ENCODE measurements at regions not wholly inside any gene's neighbourhood (a gene's known extent, or its start where the extent isn't known, plus 50 kb on each side); places are given as distances from the start of the nearest gene placed in this dataset.

DNA sequence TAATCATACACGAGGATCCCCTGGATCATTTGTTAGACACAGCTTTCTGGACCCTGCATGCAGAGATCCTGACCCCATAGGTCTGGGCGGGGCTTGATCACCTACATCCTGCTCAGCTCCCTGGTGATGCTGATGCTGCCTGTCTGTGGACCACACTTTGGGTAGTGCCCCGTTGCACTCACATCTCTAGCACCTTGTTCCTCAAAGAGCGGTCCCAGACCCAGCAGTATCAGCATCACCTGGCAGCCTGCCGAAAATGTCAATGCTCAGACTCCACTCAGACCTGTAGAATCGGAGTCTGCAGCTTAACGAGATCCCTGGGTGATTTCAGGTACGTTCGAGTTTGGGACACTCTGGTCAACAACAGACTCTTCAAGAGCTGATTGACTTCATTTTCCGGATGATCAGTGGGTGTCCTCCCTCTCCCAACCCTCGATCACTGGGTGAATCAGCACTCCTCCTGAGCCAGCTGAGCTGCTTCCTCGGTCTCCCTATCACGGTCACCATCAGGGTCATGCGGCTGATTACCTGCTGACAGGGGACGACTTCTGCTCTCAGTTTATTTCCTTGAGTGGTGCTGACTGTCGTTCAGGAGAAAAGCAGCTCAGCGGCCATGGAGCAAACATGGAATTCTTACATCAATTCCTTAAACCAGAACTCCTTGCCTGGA, 150.6 kb upstream of the RAB12 start:
- no peak for DNase-seq

DNA sequence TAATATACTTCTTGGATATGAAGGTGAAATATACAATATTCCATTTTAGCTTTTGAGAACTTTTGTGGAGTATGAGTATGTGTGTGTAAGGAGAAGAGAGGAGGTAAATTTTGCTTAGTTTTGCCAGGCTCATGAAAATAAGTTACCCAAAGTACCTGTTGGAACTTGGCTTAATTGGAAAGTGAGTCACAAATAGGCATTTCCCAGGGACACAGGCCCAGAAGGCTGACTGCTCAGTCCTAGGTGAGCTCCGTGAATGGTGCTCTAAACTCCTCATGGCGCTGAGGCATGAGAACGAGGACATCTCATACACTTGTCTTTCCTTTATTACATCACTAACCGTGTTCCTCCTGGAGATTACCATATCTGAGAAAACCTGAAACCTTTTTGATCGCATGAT, 148.5 kb upstream of the RAB12 start:
- DNase-seq = no peak

- no peak for DNase-seq
Measured at GRCh38 chr18:8461544-8461943, 147.7 kb upstream of the RAB12 start.

DNA sequence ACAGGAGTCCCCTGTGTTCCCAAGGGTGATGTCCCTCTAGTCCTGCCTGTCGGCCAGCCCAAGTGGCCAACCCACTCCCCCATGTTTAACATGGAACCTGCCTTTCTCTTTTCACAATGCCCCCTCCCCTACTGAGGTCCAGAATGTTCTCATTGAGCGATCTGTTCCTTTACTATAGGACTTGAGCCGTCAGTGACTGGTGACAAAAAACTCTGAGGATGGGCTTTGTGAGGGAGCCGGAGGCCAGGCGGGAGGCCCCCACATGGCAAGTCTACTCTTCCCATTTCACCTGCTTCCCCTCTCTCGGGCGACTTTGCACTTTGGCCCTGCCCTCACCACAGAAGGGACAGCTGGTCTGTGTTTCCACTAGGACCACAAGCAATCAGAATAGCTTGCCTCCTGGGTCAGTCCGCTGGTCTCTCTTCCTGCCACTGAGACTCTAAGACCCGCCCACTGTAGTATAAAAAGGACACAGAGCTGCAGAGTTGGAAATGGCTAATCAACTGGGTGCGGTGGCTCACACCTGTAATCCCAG, 146.5 kb upstream of the RAB12 start:
- no peak for DNase-seq

DNA sequence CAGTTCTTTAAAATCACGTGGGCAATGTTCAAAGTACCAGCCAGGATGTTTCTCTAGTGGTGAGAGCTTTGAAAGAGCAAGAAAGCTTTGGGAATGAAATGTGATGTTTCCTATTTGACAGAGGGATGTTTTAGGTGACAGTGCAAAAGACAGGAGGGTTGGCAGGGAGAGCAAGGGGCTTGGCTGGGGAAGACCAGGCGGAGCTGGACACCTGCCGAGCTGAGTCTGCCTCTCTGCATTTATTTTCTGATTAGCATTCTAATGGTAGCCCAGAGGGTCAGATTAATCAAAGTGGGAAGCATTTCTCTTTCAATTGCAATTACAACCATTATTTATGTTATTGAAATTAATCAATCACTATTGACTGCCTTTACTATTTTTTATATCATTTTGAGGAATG, 145.4 kb upstream of the RAB12 start:
- DNase-seq = no peak

DNA sequence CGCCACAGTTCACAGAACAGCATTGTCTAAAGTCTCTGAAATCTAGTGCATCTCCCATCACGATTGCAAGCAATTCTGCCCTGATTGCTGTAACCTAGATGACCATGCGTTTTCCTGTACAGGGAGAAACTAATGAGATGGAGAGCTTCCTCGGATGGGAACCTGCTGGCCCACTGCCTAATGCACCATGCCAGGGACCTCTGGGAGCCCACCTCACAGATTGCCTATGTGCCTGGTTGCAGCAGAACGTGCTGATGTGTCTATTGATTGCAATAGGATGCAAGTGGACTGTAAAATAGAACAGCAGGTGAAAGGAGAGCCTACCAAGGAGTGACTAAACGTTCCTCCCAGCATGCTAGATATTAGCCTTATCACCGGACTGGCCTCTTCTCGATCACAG, 141.0 kb upstream of the RAB12 start:
- DNase-seq = no peak

- DNase-seq = peak in 1 of 56 donors; percentile 54
Measured at GRCh38 chr18:8468921-8469335, 140.3 kb upstream of the RAB12 start.

DNA sequence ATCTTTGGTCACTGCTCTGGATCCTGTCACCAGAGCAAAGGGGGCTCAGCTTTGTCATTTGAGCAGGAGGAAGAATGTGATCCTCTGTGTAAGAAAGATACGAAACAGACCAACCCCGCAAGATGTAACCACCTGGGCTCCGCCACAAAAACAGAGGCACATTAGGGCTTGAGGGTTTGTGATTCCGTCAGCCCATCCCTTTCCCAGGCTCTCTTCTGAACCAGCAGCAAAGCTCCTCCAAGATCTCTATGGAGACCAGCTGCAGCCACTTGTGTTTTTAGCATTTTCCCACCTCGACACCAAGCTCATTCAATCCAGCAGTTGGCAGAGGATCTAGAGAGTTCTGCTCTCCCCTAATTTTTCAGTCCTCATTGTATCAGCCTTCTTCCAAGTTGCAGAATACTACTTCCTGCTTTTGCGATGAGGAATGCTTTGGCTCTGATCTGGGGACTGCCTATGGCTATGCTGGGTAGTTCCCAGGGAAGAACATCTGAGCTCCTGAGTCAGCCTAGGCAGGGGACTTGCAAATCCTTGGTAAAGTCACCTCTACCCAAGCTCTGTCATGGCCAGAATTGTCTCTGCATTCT, 139.6 kb upstream of the RAB12 start:
- DNase-seq = no peak

DNA sequence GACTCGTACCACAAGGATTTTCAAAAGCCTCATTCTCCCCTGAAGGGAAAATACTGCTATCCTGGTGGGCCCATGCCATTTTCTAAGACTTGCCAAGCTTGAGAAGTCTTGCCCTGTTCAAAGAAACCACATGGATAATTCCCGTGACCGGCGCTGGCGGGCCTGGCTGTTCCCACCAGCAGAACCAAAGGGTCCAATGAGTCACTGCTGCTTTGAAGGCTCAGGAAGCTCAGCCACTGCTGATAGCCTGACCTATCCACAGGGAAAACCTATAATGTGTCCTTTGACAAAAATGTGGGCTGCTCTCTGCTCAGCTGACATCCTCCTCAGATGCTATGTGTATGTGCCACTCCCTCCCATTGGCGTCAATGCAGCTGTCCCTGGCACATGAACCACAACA, 137.9 kb upstream of the RAB12 start:
- peak in 1 of 56 donors; percentile 3 for DNase-seq

DNA sequence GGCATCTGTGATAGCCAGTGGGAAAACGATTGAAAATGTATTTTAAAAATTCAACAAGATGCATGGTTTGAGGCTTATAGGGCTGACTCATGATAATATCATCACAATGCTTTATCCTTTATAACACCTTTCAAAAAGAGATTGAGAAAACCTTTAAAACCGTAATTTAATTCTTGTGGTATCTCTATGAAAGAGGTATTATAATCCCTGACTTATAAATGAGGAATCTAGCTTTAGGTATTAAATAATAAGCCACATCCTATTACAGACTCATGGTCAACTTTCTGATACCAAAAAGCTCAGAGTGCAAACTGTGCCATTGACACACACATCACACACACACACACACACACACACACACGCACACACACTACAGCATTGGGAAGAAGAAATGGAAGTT, 134.6 kb upstream of the RAB12 start:
- DNase-seq = no peak

- DNase-seq = no peak
Measured at GRCh38 chr18:8477615-8478014, 131.6 kb upstream of the RAB12 start.

DNA sequence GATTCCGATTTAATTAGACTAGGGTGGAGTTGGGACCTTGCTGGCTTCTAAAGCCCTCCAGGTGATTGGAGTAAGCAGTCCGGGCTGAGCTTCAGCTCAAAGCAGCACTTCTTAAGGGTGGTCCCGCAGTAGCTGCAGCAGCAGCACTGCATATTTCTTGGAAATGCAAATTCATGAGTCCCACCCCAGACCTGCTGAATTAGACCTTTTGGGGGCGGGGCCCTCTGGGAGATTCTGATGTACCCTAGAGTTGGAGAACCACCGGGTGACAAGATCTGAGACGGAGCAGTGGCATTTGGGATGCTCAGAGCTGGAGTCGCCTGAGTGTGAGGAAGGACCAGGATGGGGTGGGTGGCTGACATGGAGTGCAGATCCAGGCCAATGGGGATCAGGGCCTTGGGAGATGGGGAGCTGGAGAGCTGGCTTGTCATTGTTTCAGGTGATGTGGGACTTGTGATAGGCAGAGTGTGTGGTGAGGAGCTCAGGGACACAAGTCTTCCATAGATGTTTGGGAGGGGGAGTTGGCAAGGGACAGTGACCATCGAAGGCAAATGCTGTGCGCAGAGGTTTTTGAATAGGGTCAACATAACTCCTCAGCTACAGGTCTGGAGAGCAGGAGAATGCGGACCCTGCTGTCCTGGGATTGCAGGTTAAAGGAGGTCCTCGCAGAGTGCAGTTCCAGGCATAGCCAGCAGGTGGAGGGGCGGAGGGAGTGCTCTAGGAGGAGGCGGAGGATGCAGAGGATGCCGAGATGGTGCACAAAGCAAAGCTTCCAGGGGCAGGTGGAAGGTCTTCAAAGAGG, 130.9 kb upstream of the RAB12 start:
- peak in 27 of 56 donors; percentile 4 to 52 (median 19) for DNase-seq

DNA sequence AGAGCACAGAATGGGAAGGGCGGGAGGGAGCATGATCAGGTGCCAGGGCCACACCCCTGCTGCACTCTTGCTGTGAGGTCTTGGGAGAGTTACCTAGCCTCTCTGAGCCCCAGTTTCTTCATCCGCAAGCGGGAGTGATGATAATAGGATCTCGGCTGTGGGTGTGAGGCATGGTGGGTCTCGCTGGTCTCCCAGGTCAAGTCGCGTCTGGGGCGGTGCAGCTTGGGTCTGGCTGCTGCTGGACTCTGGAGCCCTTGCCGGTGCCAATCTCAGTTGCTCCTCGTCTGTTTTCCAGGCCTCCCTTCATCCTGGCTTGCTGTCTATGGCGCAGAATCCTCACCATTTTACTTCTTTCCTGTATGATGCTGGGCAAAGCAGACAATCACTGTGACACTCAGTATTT, 130.3 kb upstream of the RAB12 start:
- DNase-seq = no peak

DNA sequence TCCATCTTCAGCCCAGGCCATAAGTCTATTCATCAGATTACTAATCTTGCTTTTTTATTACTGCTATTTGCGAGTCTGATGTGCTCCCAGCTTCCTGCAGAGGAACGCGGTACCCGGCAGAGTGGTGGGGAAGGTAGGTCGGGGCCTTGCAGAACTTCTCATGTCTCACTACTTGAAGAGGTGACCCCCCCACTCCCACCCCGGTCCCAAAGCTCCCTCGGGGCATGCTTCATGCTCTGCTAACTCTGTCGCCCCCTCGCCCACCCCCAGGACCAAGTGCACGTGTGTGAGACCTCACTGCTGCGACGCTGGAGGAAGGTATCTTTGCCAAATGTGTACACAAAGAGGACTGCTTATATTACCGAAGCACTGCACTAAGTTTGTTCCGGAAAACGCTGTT, 129.4 kb upstream of the RAB12 start:
- DNase-seq = no peak

- peak in 38 of 56 donors; percentile 5 to 70 (median 22) for DNase-seq
Measured at GRCh38 chr18:8480506-8481328, 128.5 kb upstream of the RAB12 start.

GRCh38 chr18:8484951-8485350, 124.3 kb upstream of the RAB12 start:
- no peak for DNase-seq

- no peak for DNase-seq
Measured at GRCh38 chr18:8489761-8490160, 119.5 kb upstream of the RAB12 start.

DNA sequence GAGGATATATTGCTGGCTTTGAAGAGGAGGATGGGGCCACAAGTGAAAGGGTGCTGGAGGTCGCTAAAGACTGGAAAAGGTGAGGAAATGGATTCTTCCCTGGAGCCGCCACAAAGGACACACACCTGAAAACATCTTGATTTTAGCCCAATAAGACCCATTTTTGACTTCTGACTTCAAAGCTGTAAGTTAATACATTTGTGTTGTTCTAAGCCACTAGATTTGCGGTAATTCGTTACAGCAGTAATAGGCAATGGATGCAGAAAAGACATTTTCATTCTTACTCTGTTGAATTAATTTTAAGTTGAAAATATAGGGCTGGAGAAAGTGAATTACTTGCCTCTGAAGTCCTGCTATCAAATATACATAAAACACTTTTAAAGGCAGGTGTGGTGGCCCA, 117.7 kb upstream of the RAB12 start:
- DNase-seq = no peak

GRCh38 chr18:8493141-8493540, 116.1 kb upstream of the RAB12 start:
- DNase-seq = no peak

- no peak for DNase-seq
Measured at GRCh38 chr18:8496186-8496585, 113.1 kb upstream of the RAB12 start.

- DNase-seq = no peak
Measured at GRCh38 chr18:8498905-8499304, 110.3 kb upstream of the RAB12 start.
